OCI-LY3 (cell line): ENCODE measurements at regions not wholly inside any gene's neighbourhood (a gene's known extent, or its start where the extent isn't known, plus 50 kb on each side); places are given as distances from the start of the nearest gene placed in this dataset.
A peak's percentile ranks its signal among the peaks of the same experiment; 100 is the strongest.

ENCODE experiments used
- H2AFZ ChIP-seq: fragments of 200-600, 300-600 bp; shearing (Covaris generic); 2 replicates; pipeline ENCODE4 v1.6.0; 2014; ENCODE audit warnings: antibody characterized with exemption, low read depth, low read length
- H3K27ac ChIP-seq: fragments of 200-600, 300-600 bp; sonication (generic); 2 replicates; pipeline ENCODE4 v1.5.1; 2014; ENCODE audit warnings: mild to moderate bottlenecking, low read length, moderate library complexity, mixed read lengths
- H3K27me3 ChIP-seq: fragments of 200-600, 300-600 bp; sonication (generic); 2 replicates; pipeline ENCODE4 v1.6.1; 2014; ENCODE audit warnings: low read depth, low read length, mixed read lengths
- H3K36me3 ChIP-seq: fragments of 200-600, 300-600 bp; sonication (generic); replicated peaks from 2 replicates; pipeline ENCODE3; 2014; ENCODE audit warnings: low read depth, low read length, mixed read lengths
- H3K4me1 ChIP-seq: fragments of 300-600, 200-600 bp; sonication (generic); 2 replicates; pipeline ENCODE4 v1.6.1; 2014; ENCODE audit warnings: low read length, mixed read lengths
- H3K4me2 ChIP-seq: fragments of 200-600, 300-600 bp; sonication (generic); 2 replicates; pipeline ENCODE4 v1.6.1; 2014; ENCODE audit warnings: low read length, mixed read lengths
- H3K4me3 ChIP-seq: fragments of 300-600, 200-600 bp; sonication (generic); 2 replicates; pipeline ENCODE4 v1.5.1; 2014; ENCODE audit warnings: antibody characterized with exemption, mild to moderate bottlenecking, low read length, moderate library complexity
- H3K79me2 ChIP-seq: fragments of 300-600, 200-600 bp; shearing (Covaris generic); 2 replicates; pipeline ENCODE4 v1.6.1; 2014; ENCODE audit warnings: mild to moderate bottlenecking, low read length, mixed read lengths
- H3K9ac ChIP-seq: fragments of 300-600, 200-600 bp; shearing (Covaris generic); 2 replicates; pipeline ENCODE4 v1.6.0; 2014; ENCODE audit warnings: mild to moderate bottlenecking, low read length, moderate library complexity
- H3K9me3 ChIP-seq: fragments of 200-600, 300-600 bp; shearing (Covaris generic); 2 replicates; pipeline ENCODE4 v1.6.1; 2014; ENCODE audit warnings: low read length, mixed read lengths; ENCODE audit not compliant: insufficient read depth
- H4K20me1 ChIP-seq: fragments of 200-600, 300-600 bp; sonication (generic); 2 replicates; pipeline ENCODE4 v1.6.1; 2016; ENCODE audit warnings: low read length, mixed read lengths; ENCODE audit not compliant: insufficient read depth
- CTCF ChIP-seq: fragments of 200-600, 300-600 bp; sonication (generic); IDR thresholded peaks from 2 replicates; pipeline ENCODE4 v1.5.1; 2014; ENCODE audit warnings: antibody characterized with exemption, low read length, low read depth
- EZH2phosphoT487 ChIP-seq: fragments of 200-600 bp; shearing (Covaris generic); IDR thresholded peaks from 2 replicates; pipeline ENCODE4 v1.6.1; 2018; ENCODE audit warnings: antibody characterized with exemption, mixed run types, low read depth

GRCh38 chr5:165622864-165623536, 2117.6 kb downstream of the MAT2B start:
- H3K4me3 ChIP-seq: peak overlapping the region; percentile 69
- H3K4me2 ChIP-seq: peak overlapping the region; percentile 70
- no peaks in the 10 kb centered on the region for H3K4me1 ChIP-seq
- no peak overlapping the region for H3K27ac ChIP-seq
- H3K9ac ChIP-seq: no peak overlapping the region
- TF ChIP-seq EZH2phosphoT487 (no peak), CTCF (no peak)
- H2AFZ ChIP-seq: peak overlapping the region; percentile 97
- H3K27me3 ChIP-seq: no peaks in the 10 kb centered on the region
- no peaks in the 10 kb centered on the region for H3K36me3 ChIP-seq
- H3K9me3 ChIP-seq: no peaks in the 10 kb centered on the region
- no peaks in the 10 kb centered on the region for H4K20me1 ChIP-seq
- H3K79me2 ChIP-seq: no peaks in the 10 kb centered on the region

- Histone ChIP-seq H3K27me3 (no peaks in the 10 kb centered on the region), H3K27ac (no peak overlapping the region), H3K4me3 (no peak overlapping the region), H4K20me1 (no peaks in the 10 kb centered on the region), H3K4me1 (no peaks in the 10 kb centered on the region), H3K9me3 (no peaks in the 10 kb centered on the region), H3K9ac (no peak overlapping the region), H3K36me3 (no peaks in the 10 kb centered on the region), H3K79me2 (no peaks in the 10 kb centered on the region), H2AFZ (no peak overlapping the region), H3K4me2 (no peak overlapping the region)
- no peak for TF ChIP-seq CTCF
These were observed 2118.9 kb downstream of the MAT2B start for GRCh38 chr5:165624166-165624946.

- Histone ChIP-seq H3K9ac (no peak overlapping the region), H2AFZ (no peak overlapping the region), H3K79me2 (no peaks in the 10 kb centered on the region), H3K4me3 (no peak overlapping the region), H3K27ac (no peak overlapping the region), H3K4me2 (no peak overlapping the region), H3K27me3 (no peaks in the 10 kb centered on the region), H3K9me3 (no peaks in the 10 kb centered on the region), H3K4me1 (no peaks in the 10 kb centered on the region), H4K20me1 (no peaks in the 10 kb centered on the region), H3K36me3 (no peaks in the 10 kb centered on the region)
- TF ChIP-seq CTCF: no peak
- no peak for TF ChIP-seq EZH2phosphoT487
These were observed 2120.7 kb downstream of the MAT2B start for GRCh38 chr5:165626161-165626560.

- Histone ChIP-seq H4K20me1 (no peaks in the 10 kb centered on the region), H3K4me3 (no peak overlapping the region), H3K79me2 (no peaks in the 10 kb centered on the region), H3K9me3 (no peaks in the 10 kb centered on the region), H3K9ac (no peak overlapping the region), H2AFZ (no peak overlapping the region), H3K4me2 (no peak overlapping the region), H3K4me1 (no peaks in the 10 kb centered on the region), H3K27ac (no peak overlapping the region), H3K36me3 (no peaks in the 10 kb centered on the region), H3K27me3 (no peaks in the 10 kb centered on the region)
- TF ChIP-seq EZH2phosphoT487 (no peak), CTCF (no peak)
These were observed 2122.2 kb downstream of the MAT2B start for GRCh38 chr5:165627548-165628170.
